Fibroblast of peridontal ligament (primary cell): ENCODE measurements at regions not wholly inside any gene's neighbourhood (a gene's known extent, or its start where the extent isn't known, plus 50 kb on each side); places are given as distances from the start of the nearest gene placed in this dataset.

ENCODE experiments used
- DNase-seq: peaks from one replicate; pipeline ENCODE4 v3.0.0-alpha.2; 2010; ENCODE audit errors: extremely low read depth

- DNase-seq = no peak
Measured at GRCh38 chr3:10555263-10555662, 49.9 kb upstream of the ATP2B2 start.

GRCh38 chr3:10556312-10556711, 50.9 kb upstream of the ATP2B2 start:
- no peak for DNase-seq

- DNase-seq = no peak
Measured at GRCh38 chr3:10557250-10557649, 51.9 kb upstream of the ATP2B2 start.

DNA sequence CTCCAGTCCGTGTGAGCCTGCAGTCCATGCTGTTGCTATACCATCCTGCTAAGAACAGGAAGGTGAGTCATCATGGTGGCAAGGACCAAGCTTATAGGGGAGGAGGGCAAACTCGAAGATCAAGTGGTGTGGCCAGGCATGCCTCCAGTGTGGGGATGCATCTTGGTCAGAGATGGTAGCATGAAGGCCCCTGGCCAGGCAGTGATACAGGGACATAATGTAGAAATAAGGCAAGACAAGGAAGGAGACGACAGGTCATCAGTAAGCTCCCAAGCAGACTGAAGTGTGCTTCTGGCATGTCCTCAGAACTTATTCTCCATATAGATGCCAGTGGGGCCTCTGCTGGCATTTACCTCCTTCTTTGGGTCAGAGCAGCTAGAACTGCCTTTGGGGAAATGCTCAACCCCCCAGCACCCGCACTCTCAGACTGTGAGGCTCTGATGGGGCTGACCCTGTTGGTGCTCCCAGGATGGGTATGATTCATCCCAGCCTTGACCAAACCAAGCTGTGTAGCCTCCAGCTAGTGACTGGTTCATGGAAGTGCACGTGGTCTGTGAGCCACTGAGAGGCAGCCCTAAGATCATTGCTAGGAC, 52.5 kb upstream of the ATP2B2 start:
- peak; percentile 47 for DNase-seq

DNA sequence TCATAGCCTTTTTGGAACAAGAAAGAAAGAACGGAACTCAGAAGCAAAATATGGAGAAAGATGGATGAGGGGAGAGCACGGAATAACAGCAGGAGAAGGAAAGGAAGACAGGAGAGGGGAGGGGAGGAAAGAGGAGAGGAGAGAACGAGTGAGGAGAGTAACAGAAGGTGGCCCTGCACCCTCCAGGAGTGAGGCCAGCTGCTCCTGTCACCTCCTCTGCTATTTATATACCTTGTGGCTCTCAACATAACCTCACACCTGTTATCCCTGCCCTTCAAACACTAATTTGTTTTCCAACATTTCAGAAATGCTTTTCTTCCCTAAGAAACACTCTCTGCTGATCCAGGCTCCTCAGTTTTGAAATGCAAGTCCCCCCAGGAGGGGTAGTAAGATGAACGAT, 53.4 kb upstream of the ATP2B2 start:
- DNase-seq = no peak

GRCh38 chr3:10560060-10560861, 54.9 kb upstream of the ATP2B2 start:
- DNase-seq = no peak

DNA sequence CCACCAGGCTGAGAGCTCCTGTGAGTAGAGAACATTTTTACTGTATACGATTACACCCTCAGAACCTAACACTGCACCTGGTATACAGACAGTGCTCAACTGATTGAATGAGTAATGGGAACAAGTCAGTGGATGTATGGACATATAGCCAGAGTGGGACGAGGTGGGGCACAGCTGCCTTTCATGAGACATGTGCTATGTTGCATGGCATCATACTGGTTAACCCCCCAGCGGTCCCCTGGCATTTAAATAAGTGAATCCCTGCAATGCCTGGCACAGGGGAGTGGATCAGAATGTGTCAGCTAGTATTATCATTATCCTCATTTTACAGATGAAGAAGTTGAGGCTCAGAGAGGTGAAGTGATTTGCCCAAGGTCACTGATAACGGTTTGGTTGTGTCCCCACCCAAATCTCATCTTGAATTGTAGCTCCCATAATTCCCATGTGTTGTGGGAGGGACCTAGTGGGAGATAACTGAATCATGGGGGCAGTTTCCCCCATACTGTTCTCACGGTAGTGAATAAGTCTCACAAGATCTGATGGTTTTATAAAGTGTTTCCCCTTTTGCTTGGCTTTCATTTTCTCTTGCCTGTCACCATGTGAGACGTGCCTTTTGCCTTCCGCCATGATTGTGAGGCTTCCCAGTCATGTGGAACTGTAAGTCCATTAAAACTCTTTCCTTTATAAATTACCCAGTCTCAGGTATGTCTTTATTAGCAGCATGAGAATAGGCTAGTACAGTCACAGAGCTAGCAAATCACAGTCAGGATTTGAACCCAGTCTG, 56.0 kb upstream of the ATP2B2 start:
- no peak for DNase-seq

- no peak for DNase-seq
Measured at GRCh38 chr3:10561946-10562560, 56.7 kb upstream of the ATP2B2 start.

DNA sequence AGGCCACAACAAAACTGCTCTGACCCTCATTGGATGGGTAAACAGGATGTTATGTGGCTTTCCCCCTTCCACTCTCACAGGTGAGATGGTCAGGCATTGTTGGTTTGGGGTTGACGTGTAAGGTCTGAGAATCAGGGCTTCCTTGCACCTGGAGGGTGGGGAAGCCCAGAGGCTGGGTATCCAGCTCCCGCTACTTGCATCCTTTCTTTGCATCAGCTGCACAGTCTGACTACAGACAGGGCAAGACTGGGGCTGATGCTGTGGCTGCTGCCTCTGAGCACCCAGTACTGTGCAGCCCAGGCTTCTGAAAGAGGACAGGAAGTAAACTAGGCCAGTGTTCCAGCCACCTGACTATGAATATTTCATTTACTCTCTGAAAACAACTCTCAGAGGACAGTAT, 58.0 kb upstream of the ATP2B2 start:
- no peak for DNase-seq

DNA sequence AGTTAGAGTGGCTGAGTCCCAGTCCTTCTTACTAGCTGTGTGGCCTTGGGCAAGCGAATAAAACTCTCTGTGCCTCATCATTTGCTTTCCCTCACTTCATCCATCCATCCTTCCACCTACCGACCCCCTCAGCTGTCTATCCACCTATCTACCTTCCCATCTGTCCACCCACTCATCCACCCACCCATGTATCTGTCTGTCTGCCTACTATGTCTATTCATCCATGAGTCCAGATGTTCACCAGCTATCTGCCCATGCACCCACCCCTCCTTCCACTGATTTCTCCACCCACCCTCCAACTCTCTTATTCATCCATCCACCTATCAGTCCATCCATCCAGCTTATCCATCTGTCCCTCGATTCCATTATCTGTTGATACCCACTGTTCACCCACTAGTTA, 60.4 kb upstream of the ATP2B2 start:
- no peak for DNase-seq

GRCh38 chr3:10566451-10566850, 61.1 kb upstream of the ATP2B2 start:
- DNase-seq = no peak

DNA sequence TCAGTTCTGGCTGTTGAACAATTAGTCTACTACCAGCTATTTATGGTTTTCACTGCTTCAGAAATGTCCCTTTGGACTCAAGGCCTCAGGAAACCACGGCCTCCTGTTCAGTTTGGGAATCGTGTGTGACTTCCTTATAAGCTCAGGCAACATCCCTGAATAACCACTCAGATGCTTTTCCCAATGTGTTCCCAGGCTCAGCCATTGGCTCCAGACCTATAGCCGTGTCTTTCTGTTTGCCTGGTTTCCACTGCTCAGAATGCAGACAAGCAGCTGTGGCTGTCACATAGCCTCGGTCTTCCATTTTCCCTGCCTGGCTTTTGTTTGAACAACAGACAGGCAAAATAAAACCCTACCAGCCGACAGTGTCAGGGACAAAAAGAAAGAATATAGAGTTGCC, 63.2 kb upstream of the ATP2B2 start:
- DNase-seq = no peak

- no peak for DNase-seq
Measured at GRCh38 chr3:10570196-10570946, 65.0 kb upstream of the ATP2B2 start.

- no peak for DNase-seq
Measured at GRCh38 chr3:10574101-10574620, 68.8 kb upstream of the ATP2B2 start.

DNA sequence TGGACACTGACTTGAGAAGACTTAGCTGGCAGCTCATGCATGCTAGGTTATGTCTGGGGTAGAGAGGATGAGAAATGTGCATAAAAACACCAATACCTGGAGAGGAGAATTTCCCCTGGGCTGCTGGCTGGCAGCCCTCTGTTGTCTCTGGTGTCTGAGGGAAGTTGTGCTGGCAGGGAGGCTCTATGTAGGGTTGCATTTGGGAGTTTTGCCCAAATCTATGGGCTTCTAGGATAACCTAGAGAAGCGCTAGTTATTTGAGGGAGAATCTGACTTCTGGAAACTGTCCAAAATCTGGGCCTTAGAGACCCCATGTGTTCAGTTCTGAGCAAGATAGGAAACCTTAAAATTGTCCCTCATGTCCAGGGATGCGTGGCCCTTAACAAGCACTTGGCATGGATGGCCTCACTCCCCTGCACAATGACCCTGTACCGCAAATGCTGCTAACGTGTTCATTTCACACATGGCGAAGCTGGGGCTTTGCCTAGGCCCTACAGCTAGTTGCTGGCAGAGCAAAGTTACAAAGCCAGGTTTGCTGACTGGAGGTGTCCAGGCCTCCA, 70.3 kb upstream of the ATP2B2 start:
- DNase-seq = no peak

DNA sequence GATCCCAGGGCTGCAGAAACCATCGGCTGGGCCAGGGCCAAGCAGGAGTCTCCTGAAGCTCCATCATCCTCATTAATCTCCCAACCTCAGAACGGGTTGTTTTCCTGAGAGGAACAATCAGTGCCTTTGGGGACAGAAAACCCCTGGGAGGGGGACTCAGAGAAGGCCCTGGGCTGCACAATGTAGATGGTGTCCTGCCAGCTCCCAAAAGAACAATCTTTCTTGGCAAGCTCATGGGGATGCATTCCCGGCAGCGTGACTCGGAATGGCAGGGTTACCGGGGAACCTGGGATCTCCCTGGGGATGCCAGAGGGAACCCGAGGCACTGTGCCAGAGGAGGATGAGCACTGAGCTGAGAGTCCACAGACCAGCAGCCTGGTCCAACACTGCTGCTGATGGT, 72.1 kb upstream of the ATP2B2 start:
- DNase-seq = no peak

DNA sequence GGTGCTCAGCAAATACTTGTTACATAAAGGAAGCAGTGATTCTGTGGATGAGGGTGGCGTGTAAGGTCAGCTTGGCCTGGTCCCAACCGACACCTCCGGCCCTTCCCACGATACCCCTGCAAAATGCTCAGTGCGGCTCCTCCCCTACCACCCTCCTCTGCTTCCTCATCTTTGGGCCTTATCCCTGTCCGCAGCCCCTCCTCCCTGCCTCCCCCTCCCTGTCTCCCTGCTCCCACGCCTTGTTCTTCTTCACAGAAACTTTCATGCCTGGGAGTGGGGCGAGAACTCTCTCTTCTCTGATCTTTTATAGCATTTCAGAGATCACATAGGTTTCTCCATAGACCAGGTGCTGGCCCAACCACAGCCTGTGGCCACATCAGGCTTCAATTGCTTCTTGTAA, 75.0 kb upstream of the ATP2B2 start:
- DNase-seq = no peak

DNA sequence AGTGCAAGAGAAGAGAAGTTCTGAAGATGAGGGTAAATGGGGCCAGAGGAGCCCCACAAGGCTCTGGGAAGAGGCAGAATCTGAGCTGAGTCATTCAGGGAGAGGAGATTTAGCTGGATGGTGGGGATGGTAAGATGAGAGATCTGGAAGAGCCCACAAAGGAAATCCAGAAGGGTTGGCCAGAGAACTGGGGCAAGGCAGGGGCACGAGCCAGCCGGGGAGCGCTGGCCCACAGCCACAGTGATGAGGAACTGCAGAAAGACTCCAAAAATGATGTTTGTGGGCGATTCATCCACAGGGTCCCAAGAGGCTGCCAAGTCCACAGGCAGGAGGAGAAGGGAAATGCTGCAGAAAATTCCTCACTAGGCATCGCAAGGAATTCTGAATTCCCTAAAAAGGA, 75.9 kb upstream of the ATP2B2 start:
- DNase-seq = peak; percentile 96

GRCh38 chr3:10581716-10582115, 76.3 kb upstream of the ATP2B2 start:
- DNase-seq = no peak

DNA sequence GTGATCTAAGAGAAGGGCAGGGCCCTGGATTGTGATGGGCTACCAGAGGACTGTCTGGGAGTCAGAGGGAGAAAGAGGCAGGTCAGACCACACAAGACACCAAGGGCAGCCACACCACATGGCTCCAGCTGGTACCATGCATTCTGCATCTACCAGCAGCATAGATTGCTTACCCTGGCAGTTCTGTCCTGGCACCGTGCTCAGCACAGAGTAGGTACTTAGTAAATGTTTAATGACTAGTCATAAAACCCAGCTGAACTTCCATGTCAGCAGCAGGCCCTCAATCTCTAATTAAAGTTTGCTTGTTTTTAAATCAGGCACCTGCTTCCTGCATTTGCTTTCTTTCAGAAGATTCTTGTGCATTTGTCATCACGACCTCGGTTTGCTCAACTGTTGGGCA, 77.3 kb upstream of the ATP2B2 start:
- no peak for DNase-seq
